GM19043 (cell line): ENCODE measurements at regions not wholly inside any gene's neighbourhood (a gene's known extent, or its start where the extent isn't known, plus 50 kb on each side); places are given as distances from the start of the nearest gene placed in this dataset.

Experiments used
- ATAC-seq: cut with Tn5 transposase; IDR thresholded peaks from one replicate; pipeline ENCODE4 v1.9.1; 2021; ENCODE audit warnings: low read depth; ENCODE audit not compliant: unreplicated experiment

GRCh38 chr7:41808541-41808940, 105.7 kb upstream of the INHBA start:
- ATAC-seq: no peak

- no peak for ATAC-seq
These were observed 100.7 kb upstream of the INHBA start for GRCh38 chr7:41803569-41803968.

GRCh38 chr7:41796331-41796730, 93.4 kb upstream of the INHBA start:
- ATAC-seq: no peak

GRCh38 chr7:41795276-41795833, 92.5 kb upstream of the INHBA start:
- ATAC-seq: no peak

- no peak for ATAC-seq
These were observed 90.7 kb upstream of the INHBA start for GRCh38 chr7:41793556-41793955.

- no peak for ATAC-seq
These were observed 89.2 kb upstream of the INHBA start for GRCh38 chr7:41792120-41792519.

GRCh38 chr7:41788556-41788955, 85.7 kb upstream of the INHBA start:
- ATAC-seq: no peak

- no peak for ATAC-seq
These were observed 84.9 kb upstream of the INHBA start for GRCh38 chr7:41787651-41788350.

- ATAC-seq: no peak
These were observed 84.1 kb upstream of the INHBA start for GRCh38 chr7:41786944-41787343.

GRCh38 chr7:41786404-41786803, 83.5 kb upstream of the INHBA start:
- no peak for ATAC-seq

- no peak for ATAC-seq
These were observed 83.0 kb upstream of the INHBA start for GRCh38 chr7:41785840-41786239.

- no peak for ATAC-seq
These were observed 82.4 kb upstream of the INHBA start for GRCh38 chr7:41785265-41785664.

- ATAC-seq: no peak
These were observed 77.0 kb upstream of the INHBA start for GRCh38 chr7:41779918-41780317.

GRCh38 chr7:41777894-41778596, 75.2 kb upstream of the INHBA start:
- ATAC-seq: no peak

GRCh38 chr7:41774966-41775365, 72.1 kb upstream of the INHBA start:
- ATAC-seq: no peak

GRCh38 chr7:41773756-41774155, 70.9 kb upstream of the INHBA start:
- no peak for ATAC-seq

- ATAC-seq: no peak
These were observed 68.8 kb upstream of the INHBA start for GRCh38 chr7:41771717-41772116.

GRCh38 chr7:41769162-41769561, 66.3 kb upstream of the INHBA start:
- ATAC-seq: no peak

- no peak for ATAC-seq
These were observed 60.7 kb upstream of the INHBA start for GRCh38 chr7:41763626-41764025.

GRCh38 chr7:41762641-41763040, 59.8 kb upstream of the INHBA start:
- ATAC-seq: no peak

- no peak for ATAC-seq
These were observed 57.4 kb upstream of the INHBA start for GRCh38 chr7:41760293-41760692.

GRCh38 chr7:41758321-41758720, 55.4 kb upstream of the INHBA start:
- no peak for ATAC-seq
